GM12891 (cell line): ENCODE measurements at regions not wholly inside any gene's neighbourhood (a gene's known extent, or its start where the extent isn't known, plus 50 kb on each side); places are given as distances from the start of the nearest gene placed in this dataset.

Experiments used
- PAX5 ChIP-seq: IDR thresholded peaks from 2 replicates; pipeline ENCODE4 v1.6.1; 2011; ENCODE audit warnings: low read length, moderate library complexity, mild to moderate bottlenecking; ENCODE audit not compliant: insufficient read depth, severe bottlenecking
- POLR2A ChIP-seq: IDR thresholded peaks from 2 replicates; pipeline ENCODE4 v1.6.1; 2011; ENCODE audit warnings: low read depth, low read length, control low read depth
- POLR2AphosphoS5 ChIP-seq: IDR thresholded peaks from 2 replicates; pipeline ENCODE4 v1.6.1; 2011; ENCODE audit warnings: low read depth, low read length, control low read depth
- POU2F2 ChIP-seq: IDR thresholded peaks from 2 replicates; pipeline ENCODE4 v1.6.1; 2011; ENCODE audit warnings: low read depth, mild to moderate bottlenecking, control low read depth, low read length, moderate library complexity
- SPI1 ChIP-seq: IDR thresholded peaks from 2 replicates; pipeline ENCODE4 v1.6.1; 2011; ENCODE audit warnings: low read depth, low read length, control low read depth
- TAF1 ChIP-seq: IDR thresholded peaks from 2 replicates; pipeline ENCODE4 v1.6.1; 2011; ENCODE audit warnings: low read depth, low read length, control low read depth

DNA sequence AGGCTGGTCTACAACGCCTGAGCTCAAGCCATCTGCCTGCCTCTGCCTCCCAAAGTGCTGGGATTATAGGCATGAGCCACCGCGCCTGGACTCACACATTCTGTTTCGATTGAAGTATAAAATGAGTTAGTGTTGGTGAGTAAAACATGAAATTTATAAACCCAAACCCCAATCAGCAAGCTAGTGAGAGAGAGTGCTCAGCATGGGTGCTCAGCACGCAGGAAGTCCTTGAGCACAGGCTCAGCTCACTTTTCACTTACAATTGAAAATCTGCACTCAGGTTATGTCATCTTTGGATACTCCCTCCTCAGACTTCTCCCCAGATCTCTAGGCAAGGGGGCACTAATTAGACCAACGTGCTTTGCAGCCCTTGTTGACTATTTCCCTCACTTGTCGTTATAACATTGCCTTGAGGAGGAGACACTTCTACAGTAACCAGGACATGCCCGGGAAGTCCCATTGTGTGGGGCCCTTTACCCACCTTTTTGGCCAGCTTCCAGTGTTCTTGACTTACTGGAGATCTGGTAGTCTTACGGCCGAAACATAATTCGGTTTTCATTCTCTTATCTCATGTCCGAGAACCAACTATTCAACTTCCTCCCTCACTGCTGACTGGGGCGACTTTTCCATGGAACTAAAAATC lies 68.5 kb upstream of the AMN1 start:
- TF ChIP-seq POLR2A (no peak), SPI1 (no peak), POLR2AphosphoS5 (no peak), PAX5 (no peak), TAF1 (no peak), POU2F2 (no peak)
